Transverse colon (tissue), 3 donors: ENCODE measurements at regions not wholly inside any gene's neighbourhood (a gene's known extent, or its start where the extent isn't known, plus 50 kb on each side); places are given as distances from the start of the nearest gene placed in this dataset.

Source experiments
- POLR2A ChIP-seq: fragments of 450-650 bp; IDR thresholded peaks from one replicate; pipeline ENCODE4 v1.6.1; 2016; ENCODE audit warnings: antibody characterized with exemption, mild to moderate bottlenecking, moderate library complexity
- TF ChIP-seq, protein P1 (sequence below), 5 experiments: fragments of 200-600 bp in 3 of 5; fragments of 450-650 bp in 2 of 5; sonication (generic) in 3 of 5; IDR thresholded peaks; 1 replicate in 2 of 5; 2 replicates in 3 of 5; pipeline ENCODE4 v1.5.1; 2016 to 2017; ENCODE audit warnings: antibody characterized with exemption in 5 of 5, inconsistent platforms in 3 of 5, mild to moderate bottlenecking in 2 of 5, moderate library complexity in 1 of 5

DNA sequence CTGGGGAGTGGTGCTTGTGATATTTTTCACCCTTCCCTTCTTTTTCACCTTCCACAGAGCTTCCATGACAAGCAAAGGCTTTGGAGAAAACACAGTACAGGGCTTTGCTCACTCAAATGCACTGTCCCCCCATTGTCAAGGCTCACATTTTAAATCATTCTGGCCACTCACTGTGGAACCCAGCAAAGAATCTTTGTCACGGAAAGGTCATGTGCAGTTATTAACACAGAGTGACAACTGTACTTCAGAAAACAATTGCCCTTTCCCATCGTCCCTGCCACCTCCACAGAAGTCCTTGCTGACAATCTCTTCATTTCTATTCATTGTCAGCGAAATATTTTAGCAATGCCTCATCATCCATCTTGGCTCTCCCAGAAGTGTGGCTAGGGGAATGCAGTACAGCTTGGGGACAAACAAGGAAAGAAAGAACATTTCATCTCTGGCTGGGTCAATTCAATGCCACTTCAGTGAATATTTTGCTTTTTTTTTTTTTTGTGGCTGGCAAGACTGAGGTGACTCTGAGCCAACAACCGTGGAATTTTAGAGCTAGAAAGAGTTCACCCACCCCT is 851.0 kb downstream of the KCNMA1 start:
- TF ChIP-seq, protein P1, sequence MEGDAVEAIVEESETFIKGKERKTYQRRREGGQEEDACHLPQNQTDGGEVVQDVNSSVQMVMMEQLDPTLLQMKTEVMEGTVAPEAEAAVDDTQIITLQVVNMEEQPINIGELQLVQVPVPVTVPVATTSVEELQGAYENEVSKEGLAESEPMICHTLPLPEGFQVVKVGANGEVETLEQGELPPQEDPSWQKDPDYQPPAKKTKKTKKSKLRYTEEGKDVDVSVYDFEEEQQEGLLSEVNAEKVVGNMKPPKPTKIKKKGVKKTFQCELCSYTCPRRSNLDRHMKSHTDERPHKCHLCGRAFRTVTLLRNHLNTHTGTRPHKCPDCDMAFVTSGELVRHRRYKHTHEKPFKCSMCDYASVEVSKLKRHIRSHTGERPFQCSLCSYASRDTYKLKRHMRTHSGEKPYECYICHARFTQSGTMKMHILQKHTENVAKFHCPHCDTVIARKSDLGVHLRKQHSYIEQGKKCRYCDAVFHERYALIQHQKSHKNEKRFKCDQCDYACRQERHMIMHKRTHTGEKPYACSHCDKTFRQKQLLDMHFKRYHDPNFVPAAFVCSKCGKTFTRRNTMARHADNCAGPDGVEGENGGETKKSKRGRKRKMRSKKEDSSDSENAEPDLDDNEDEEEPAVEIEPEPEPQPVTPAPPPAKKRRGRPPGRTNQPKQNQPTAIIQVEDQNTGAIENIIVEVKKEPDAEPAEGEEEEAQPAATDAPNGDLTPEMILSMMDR (IDR thresholded peaks at IDR 0.05) = no peak
- no peak for TF ChIP-seq POLR2A
